HG03039 (cell line): ENCODE measurements at regions not wholly inside any gene's neighbourhood (a gene's known extent, or its start where the extent isn't known, plus 50 kb on each side); places are given as distances from the start of the nearest gene placed in this dataset.

Experiments
- ATAC-seq: cut with Tn5 transposase; IDR thresholded peaks from one replicate; pipeline ENCODE4 v1.9.1; 2021; ENCODE audit warnings: mild to moderate bottlenecking, moderate library complexity; ENCODE audit not compliant: unreplicated experiment

GRCh38 chr1:219405531-219406331 is 207.2 kb downstream of the ZC3H11B start:
- ATAC-seq: no peak

GRCh38 chr1:219404629-219405028 is 208.3 kb downstream of the ZC3H11B start:
- ATAC-seq: no peak

GRCh38 chr1:219402925-219403324 is 210.0 kb downstream of the ZC3H11B start:
- ATAC-seq: no peak

- no peak for ATAC-seq
These were observed 210.9 kb downstream of the ZC3H11B start for GRCh38 chr1:219401724-219402625.

- ATAC-seq: no peak
These were observed 213.5 kb downstream of the ZC3H11B start for GRCh38 chr1:219399446-219399845.

- no peak for ATAC-seq
These were observed 214.0 kb downstream of the ZC3H11B start for GRCh38 chr1:219398815-219399396.

- no peak for ATAC-seq
These were observed 215.4 kb downstream of the ZC3H11B start for GRCh38 chr1:219397511-219397910.

- no peak for ATAC-seq
These were observed 217.6 kb downstream of the LYPLAL1 start for GRCh38 chr1:219391297-219391696.

GRCh38 chr1:219387211-219387610 is 213.5 kb downstream of the LYPLAL1 start:
- ATAC-seq: no peak

GRCh38 chr1:219385787-219386427 is 212.2 kb downstream of the LYPLAL1 start:
- ATAC-seq: peak; percentile 94

- ATAC-seq: no peak
These were observed 209.6 kb downstream of the LYPLAL1 start for GRCh38 chr1:219383281-219383680.

- ATAC-seq: no peak
These were observed 207.7 kb downstream of the LYPLAL1 start for GRCh38 chr1:219381396-219381795.

- no peak for ATAC-seq
These were observed 206.8 kb downstream of the LYPLAL1 start for GRCh38 chr1:219380463-219380862.

- no peak for ATAC-seq
These were observed 206.0 kb downstream of the LYPLAL1 start for GRCh38 chr1:219379691-219380090.

- no peak for ATAC-seq
These were observed 201.0 kb downstream of the LYPLAL1 start for GRCh38 chr1:219374636-219375035.

- no peak for ATAC-seq
These were observed 200.4 kb downstream of the LYPLAL1 start for GRCh38 chr1:219374046-219374566.

GRCh38 chr1:219373616-219373935 is 199.9 kb downstream of the LYPLAL1 start:
- ATAC-seq: no peak

GRCh38 chr1:219372916-219373615 is 199.4 kb downstream of the LYPLAL1 start:
- no peak for ATAC-seq

GRCh38 chr1:219371471-219371870 is 197.8 kb downstream of the LYPLAL1 start:
- ATAC-seq: no peak

GRCh38 chr1:219367496-219367895 is 193.8 kb downstream of the LYPLAL1 start:
- ATAC-seq: no peak
